HG03442 (cell line): ENCODE measurements at regions not wholly inside any gene's neighbourhood (a gene's known extent, or its start where the extent isn't known, plus 50 kb on each side); places are given as distances from the start of the nearest gene placed in this dataset.
"Not testable (repeated sequence)": the region's sequence is repeated elsewhere in the genome, so short reads cannot be mapped to it uniquely, and the experiment has no call there.

Experiments
- ATAC-seq: cut with Tn5 transposase; IDR thresholded peaks from one replicate; pipeline ENCODE4 v1.9.1; 2021; ENCODE audit warnings: mild to moderate bottlenecking, moderate library complexity; ENCODE audit not compliant: unreplicated experiment

GRCh38 chr7:25069900-25070443, 55.1 kb downstream of the CYCS start:
- ATAC-seq, result no peak

- no peak for ATAC-seq
These were observed 56.4 kb downstream of the CYCS start for GRCh38 chr7:25068502-25069213.

- ATAC-seq, result no peak
These were observed 57.1 kb downstream of the CYCS start for GRCh38 chr7:25067726-25068501.

GRCh38 chr7:25066253-25066652, 58.8 kb downstream of the CYCS start:
- no peak for ATAC-seq

- ATAC-seq, result no peak
These were observed 62.7 kb downstream of the CYCS start for GRCh38 chr7:25062380-25062779.

GRCh38 chr7:25060487-25061055, 64.5 kb downstream of the CYCS start:
- ATAC-seq, result no peak

- no peak for ATAC-seq
These were observed 65.5 kb downstream of the CYCS start for GRCh38 chr7:25059576-25059975.

GRCh38 chr7:25056368-25056767, 68.7 kb downstream of the CYCS start:
- ATAC-seq, result no peak

- ATAC-seq, result no peak
These were observed 69.4 kb downstream of the CYCS start for GRCh38 chr7:25055520-25056220.

- no peak for ATAC-seq
These were observed 70.1 kb downstream of the CYCS start for GRCh38 chr7:25054819-25055519.

- no peak for ATAC-seq
These were observed 70.2 kb upstream of the OSBPL3 start for GRCh38 chr7:25050223-25050622.

GRCh38 chr7:25048444-25048834, 68.5 kb upstream of the OSBPL3 start:
- ATAC-seq, result no peak

GRCh38 chr7:25047571-25048443, 67.8 kb upstream of the OSBPL3 start:
- not testable (repeated sequence) for ATAC-seq

- no peak for ATAC-seq
These were observed 57.3 kb upstream of the OSBPL3 start for GRCh38 chr7:25037325-25037724.

GRCh38 chr7:25035274-25035673, 55.3 kb upstream of the OSBPL3 start:
- ATAC-seq, result no peak

GRCh38 chr7:25034136-25034535, 54.2 kb upstream of the OSBPL3 start:
- no peak for ATAC-seq

- ATAC-seq, result no peak
These were observed 53.1 kb upstream of the OSBPL3 start for GRCh38 chr7:25032774-25033743.

GRCh38 chr7:25031432-25031831, 51.5 kb upstream of the OSBPL3 start:
- peak; percentile 41 for ATAC-seq
